Ovary (tissue), 7 donors: ENCODE measurements at regions not wholly inside any gene's neighbourhood (a gene's known extent, or its start where the extent isn't known, plus 50 kb on each side); places are given as distances from the start of the nearest gene placed in this dataset.

Experiments used
- DNase-seq, 5 donors: peaks; one replicate each; pipeline ENCODE4 v3.0.0-alpha.2; 2019 to 2020
- H3K27ac ChIP-seq, 2 donors: fragments of 200-600 bp; one replicate each; pipeline versions ENCODE4 v1.5.1 to v1.8.0; 2019 to 2022
- H3K27me3 ChIP-seq: fragments of 200-600 bp; one replicate; pipeline ENCODE4 v1.8.0; 2022
- H3K36me3 ChIP-seq: fragments of 200-600 bp; sonication (generic); one replicate; pipeline ENCODE4 v1.5.1; 2019
- H3K4me1 ChIP-seq: one replicate; pipeline ENCODE4 v1.8.1; 2013; ENCODE audit warnings: mild to moderate bottlenecking, moderate library complexity; ENCODE audit not compliant: insufficient read depth
- H3K4me3 ChIP-seq: fragments of 200-600 bp; sonication (generic); one replicate; pipeline ENCODE4 v1.5.1; 2017
- H3K9me3 ChIP-seq, 2 donors: fragments of 200-600 bp in 1 of 2; sonication (generic) in 1 of 2; one replicate each; pipeline versions ENCODE4 v1.5.1 to v1.8.1; 2013 to 2019; ENCODE audit warnings: mild to moderate bottlenecking in 1 of 2, moderate library complexity in 1 of 2
- CTCF ChIP-seq, 3 donors: fragments of 450-650 bp in 2 of 3; fragments of 200-600 bp in 1 of 3; IDR thresholded peaks; one replicate each; pipeline versions ENCODE4 v1.5.1 to v1.8.0; 2016 to 2022; ENCODE audit warnings: antibody characterized with exemption in 3 of 3, mild to moderate bottlenecking in 1 of 3
- EP300 ChIP-seq: sonication (generic); formaldehyde crosslinking; IDR thresholded peaks from one replicate; pipeline ENCODE4 v1.6.1; 2017; ENCODE audit warnings: antibody characterized with exemption
- POLR2A ChIP-seq: fragments of 450-650 bp; IDR thresholded peaks from one replicate; pipeline ENCODE4 v1.6.1; 2017; ENCODE audit warnings: antibody characterized with exemption, mild to moderate bottlenecking, moderate library complexity
- WGBS, 3 donors: extraction: QIAGEN DNeasy Blood & Tissue Kit in 1 of 3; methylation state at CpG; one replicate each; pipeline versions ENCODE4 v1.1.5 to v1.1.7; 2013 to 2017; 5-methylcytosine and 5-hydroxymethylcytosine counted together
- intact Hi-C, 4 donors: fragments of 100-400 bp; cut with DNase I; formaldehyde crosslinking; loops; one replicate each; pipeline versions ENCODE4 v1.11.0 to v1.15.1; 2022 to 2023
- donor health status: DM: no; HTN: no; CAD: no; lungs with moderate emphysema.
- donor health status: DM: no; HTN: no; CAD: no.
- donor health status: Bipolar disorder and iron deficiency.
- donor health status: DM: no; HTN: no; CAD: no.
- donor health status: DM: yes; HTN: yes; CAD: no.

DNA sequence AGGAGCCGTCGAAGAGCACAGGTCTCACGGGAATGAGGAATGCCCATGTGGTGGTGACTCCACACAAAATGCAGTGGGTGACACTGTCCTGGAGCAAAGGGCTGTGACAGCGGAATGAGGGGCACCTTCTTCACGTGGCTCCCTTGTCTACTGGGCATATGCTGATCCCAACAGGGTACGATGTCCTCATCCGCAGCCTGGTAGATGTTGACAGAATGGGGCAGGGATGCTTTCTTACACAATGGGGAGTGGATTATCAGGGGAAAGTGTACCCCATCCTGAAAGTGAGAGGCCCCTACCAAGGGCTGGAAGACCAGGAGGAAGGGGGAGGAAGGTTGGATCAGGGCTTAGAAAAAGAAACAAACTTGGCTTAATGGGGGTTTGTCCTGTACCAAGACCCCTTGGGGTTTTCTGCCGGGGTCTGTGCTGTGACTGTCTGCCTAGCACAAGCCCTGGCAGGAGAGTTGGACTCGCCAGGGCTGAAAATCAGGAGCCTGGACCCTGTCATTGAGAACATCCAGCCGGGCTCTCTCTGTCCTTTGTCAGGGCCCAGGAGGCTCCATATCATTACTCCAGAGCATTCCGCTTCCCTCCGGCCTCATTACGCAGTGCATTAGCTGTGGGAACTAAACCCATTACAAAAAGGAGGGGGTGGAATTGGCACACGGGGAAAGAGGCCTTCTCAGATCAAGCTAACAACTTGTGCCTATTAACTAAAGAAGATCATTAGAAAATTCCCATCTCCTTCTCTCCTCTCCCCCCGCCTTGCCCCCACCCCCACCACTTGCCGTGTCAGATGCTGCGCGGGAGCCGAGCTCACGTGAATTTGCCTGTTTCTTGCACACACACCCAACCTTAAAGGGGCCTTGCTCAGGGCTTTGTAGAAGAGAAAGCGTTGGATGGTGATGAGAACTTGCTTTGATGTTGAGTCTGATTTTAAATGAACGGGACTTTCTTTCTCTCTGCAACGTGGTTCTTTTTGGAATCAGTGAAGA lies 171.8 kb upstream of the PARP11 start:
- 83 to 85% (median 84%) methylated on average over 23 of the region's 23 CpGs for WGBS, 3 donors
- no peak for TF ChIP-seq EP300
- no peak for TF ChIP-seq CTCF (IDR thresholded peaks at IDR 0.05)
- TF ChIP-seq POLR2A = no peak
- H3K4me3 ChIP-seq = no peak overlapping the region

DNA sequence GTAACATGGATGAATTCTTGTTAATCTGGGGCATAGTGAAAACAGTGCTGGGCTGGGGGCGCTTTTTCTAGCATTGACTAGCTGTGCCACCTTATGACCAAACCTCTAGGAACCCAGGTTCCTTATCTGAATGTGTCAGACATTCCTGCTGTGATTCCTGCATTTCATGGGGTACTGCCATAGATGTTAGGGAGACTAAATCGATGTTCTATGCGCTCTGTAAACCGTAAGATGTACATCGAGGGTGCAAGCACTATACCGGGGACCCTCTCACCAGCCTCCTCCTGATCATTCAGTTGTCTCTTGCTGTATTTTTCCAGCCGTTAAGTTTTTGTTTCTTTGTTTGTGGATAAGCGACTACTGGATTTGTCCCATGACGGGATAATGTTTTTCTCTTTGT lies 170.9 kb upstream of the PARP11 start:
- no peak overlapping the region for H3K27ac ChIP-seq
- no peaks in the 10 kb centered on the region for H3K27me3 ChIP-seq
- H3K36me3 ChIP-seq = no peaks in the 10 kb centered on the region
- no peak overlapping the region for H3K4me3 ChIP-seq
- intact Hi-C loops = loop anchor here in 2 of 4 donors (5.0 to 10.0 kb wide), 2 partner anchors 149 to 162 kb away; no protein-coding TSS in a partner anchor
- no peak for DNase-seq
- WGBS, 3 donors = 91 to 93% (median 91%) methylated on average over 9 of the region's 9 CpGs
- no peaks in the 10 kb centered on the region for H3K4me1 ChIP-seq
- H3K9me3 ChIP-seq = no peaks in the 10 kb centered on the region
- TF ChIP-seq EP300 (no peak), POLR2A (no peak), CTCF (IDR thresholded peaks at IDR 0.05) (no peak)

More for the DNA sequence above, 171.8 kb upstream of the PARP11 start:
- no peak overlapping the region for H3K27ac ChIP-seq
- H3K27me3 ChIP-seq = no peaks in the 10 kb centered on the region
- intact Hi-C loops = loop anchor here in 2 of 4 donors (5.0 to 10.0 kb wide), 2 partner anchors 150 to 163 kb away; no protein-coding TSS in a partner anchor
- H3K36me3 ChIP-seq = no peaks in the 10 kb centered on the region
- no peaks in the 10 kb centered on the region for H3K4me1 ChIP-seq
- no peaks in the 10 kb centered on the region for H3K9me3 ChIP-seq
- no peak for DNase-seq

- Histone ChIP-seq H3K4me1 (no peaks in the 10 kb centered on the region), H3K9me3 (no peaks in the 10 kb centered on the region), H3K27ac (no peak overlapping the region), H3K36me3 (no peaks in the 10 kb centered on the region), H3K4me3 (no peak overlapping the region), H3K27me3 (no peaks in the 10 kb centered on the region)
- TF ChIP-seq EP300 = no peak
- TF ChIP-seq CTCF (IDR thresholded peaks at IDR 0.05) = no peak
- no peak for TF ChIP-seq POLR2A
- WGBS, 3 donors = 49 to 54% (median 53%) methylated on average over 7 of the region's 7 CpGs
- no peak for DNase-seq
- intact Hi-C loops = loop anchor here in 2 of 4 donors (5.0 to 10.0 kb wide), 2 partner anchors 147 to 159 kb away; no protein-coding TSS in a partner anchor
These were observed 168.1 kb upstream of the PARP11 start for GRCh38 chr12:4041187-4041885.

GRCh38 chr12:4039931-4040330 lies 166.7 kb upstream of the PARP11 start:
- intact Hi-C loops = loop anchor here (5.0 to 10.0 kb wide), 5 partner anchors 145 to 735 kb away; partner anchors contain the start of gene CCND2 (in 1 of the 4)
- TF ChIP-seq CTCF (IDR thresholded peaks at IDR 0.05) = no peak
- TF ChIP-seq EP300 = no peak
- no peak for TF ChIP-seq POLR2A
- 80 to 91% (median 84%) methylated on average over 2 of the region's 2 CpGs for WGBS, 3 donors

More at GRCh38 chr12:4039931-4040330, 166.7 kb upstream of the PARP11 start:
- Histone ChIP-seq H3K4me3 (no peak overlapping the region), H3K36me3 (no peaks in the 10 kb centered on the region), H3K4me1 (no peaks in the 10 kb centered on the region), H3K27me3 (no peaks in the 10 kb centered on the region), H3K27ac (no peak overlapping the region), H3K9me3 (no peaks in the 10 kb centered on the region)
- DNase-seq = no peak
